ENCODE measurements at regions not wholly inside any gene's neighbourhood (a gene's known extent, or its start where the extent isn't known, plus 50 kb on each side); places are given as distances from the start of the nearest gene placed in this dataset.
"Not testable (repeated sequence)": the region's sequence is repeated elsewhere in the genome, so short reads cannot be mapped to it uniquely, and the experiment has no call there.

DNA sequence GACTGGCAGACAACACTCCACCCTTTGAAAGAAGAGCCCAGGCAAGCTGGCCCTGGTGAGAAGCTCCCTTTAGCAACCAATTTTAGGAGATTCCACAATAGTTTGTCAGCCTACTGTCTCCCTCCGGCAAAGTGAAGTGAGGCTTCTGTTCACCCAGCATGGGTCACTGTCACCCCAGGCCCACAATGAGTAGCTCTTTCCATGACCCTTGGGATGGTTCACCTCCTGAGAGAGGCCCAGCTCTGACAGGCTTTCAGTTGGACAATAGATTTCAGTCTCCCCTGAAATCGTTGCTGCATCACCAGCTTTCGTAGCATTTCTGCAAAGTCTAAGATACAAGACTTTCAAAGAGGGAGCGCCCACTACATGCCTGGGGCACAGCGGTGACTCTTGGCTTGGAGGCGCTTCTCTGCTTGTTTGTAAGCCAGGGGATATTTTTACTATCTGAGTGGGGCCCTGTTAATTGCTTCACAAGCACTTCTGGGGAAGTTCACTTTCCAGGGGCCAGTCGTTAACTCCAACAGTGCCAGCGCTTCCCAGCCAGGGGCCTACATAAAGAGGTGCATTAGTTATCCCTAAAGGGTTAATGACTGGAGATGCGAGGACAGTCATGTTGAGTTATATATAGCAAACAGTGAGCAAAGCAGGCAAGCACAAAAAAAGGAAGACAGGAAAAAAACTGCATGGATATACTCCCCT, 255.7 kb downstream of the BCL2L11 start:
- H3K4me3 ChIP-seq (ENCODE audit: low read depth, low read length); DNase-seq (ENCODE audit: low read depth): not testable (repeated sequence)

DNA sequence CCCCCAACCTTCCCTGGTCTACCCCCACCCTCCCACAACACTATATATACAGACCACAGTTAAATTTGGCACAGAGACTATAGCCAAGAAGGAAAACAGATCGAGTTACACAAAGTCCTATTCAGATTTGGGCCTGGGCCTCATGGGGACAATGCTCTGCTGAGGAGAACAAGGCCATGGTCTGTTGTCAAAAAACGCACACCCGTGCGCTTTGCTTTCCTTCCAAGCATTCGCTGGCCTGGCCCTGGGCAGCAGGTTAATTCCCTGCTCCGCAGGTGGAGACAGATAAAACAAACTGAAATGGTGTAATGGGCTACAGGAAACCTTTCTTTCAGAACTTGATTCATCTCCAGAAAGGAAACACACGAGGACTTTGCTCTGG, 256.2 kb downstream of the BCL2L11 start:
- DNase-seq (ENCODE audit: low read depth); H3K4me3 ChIP-seq (ENCODE audit: low read depth, low read length): not testable (repeated sequence)

DNA sequence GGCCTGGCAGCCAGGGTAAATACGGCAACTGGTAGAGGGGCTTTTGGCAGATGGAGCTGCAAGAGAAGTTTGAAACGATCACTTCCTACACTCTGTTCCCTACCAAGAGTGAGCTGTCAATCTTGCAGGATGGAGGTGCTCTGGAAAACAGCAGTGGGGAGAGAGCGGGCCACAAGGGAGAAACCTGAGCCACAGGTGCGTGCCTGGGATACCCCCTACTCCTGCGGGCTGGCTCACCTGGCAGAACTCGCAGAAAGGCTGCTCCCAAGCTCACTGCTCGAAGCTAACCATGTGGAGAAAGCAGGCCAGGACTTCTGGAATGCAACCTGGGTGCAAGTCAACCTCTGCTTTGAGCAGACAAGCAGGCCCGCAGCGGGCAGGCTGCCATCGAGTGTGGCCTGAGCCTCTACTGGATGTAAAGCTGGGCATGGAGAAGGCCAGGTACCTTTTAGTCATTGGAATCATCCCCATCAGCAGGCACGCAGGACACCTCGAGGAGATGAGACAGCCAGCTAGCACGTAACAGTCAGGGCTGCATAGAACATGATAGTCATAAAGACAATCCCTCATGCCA, 256.8 kb downstream of the BCL2L11 start:
- not testable (repeated sequence) for DNase-seq (ENCODE audit: low read depth); H3K4me3 ChIP-seq (ENCODE audit: low read depth, low read length)

DNA sequence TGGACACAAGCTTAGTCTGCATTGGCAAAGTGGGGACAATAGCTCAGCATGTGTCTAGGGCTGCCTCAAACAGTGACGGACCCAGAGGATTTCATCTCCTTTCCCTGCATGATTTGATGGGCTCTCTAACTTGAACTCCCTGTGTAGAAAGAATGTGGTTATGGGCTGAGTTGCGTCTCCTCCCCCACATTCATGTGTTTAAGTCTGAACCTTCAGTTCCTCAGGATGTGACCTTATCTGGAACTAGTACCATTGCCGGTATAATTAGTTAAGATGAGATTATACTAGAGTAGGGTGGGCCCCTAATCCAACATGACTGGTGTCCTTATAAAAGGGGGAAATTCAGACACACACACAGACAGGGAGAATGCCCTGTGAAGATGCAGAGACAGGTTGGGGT, 257.6 kb downstream of the BCL2L11 start:
- not testable (repeated sequence) for H3K4me3 ChIP-seq (ENCODE audit: low read depth, low read length); DNase-seq (ENCODE audit: low read depth)

- not testable (repeated sequence) for H3K4me3 ChIP-seq (ENCODE audit: low read depth, low read length); DNase-seq (ENCODE audit: low read depth)
These were observed 260.2 kb downstream of the BCL2L11 start for GRCh38 chr2:111380733-111381439.

DNA sequence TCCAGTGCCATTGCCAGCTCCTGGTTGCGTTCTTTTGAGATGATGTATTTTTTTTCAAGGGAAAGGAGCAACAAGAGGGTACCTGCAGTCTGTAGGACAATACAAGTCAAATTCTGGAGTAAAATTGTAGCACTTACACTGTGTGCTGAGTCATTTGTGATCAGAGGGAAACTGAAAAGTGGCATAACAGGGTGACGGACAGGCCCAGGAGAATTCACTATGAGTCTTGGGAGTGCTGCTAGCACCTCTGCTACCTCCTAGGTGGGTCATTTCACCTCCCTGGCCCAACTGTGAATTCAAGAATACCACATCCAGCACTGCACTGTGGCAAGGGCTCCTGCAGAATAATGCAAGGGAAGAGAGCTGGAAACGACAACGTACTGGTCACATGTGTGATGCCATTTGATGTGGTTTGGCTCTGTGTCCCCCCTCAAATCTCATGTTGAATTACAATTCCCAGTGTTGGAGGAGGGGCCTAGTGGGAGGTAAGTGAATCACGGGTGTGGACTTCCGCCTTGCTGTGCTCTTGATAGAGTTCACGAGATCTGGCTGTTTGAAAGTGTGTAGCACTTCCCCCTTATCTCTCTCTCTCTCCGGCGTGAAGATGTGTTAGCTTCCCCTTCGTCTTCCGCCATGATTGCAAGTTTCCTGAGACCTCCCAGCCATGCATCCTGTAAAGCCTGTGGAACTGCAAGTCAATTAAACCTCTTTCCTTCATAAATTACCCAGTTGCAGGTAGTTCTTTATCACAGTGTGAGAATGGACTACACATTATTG, 261.0 kb downstream of the BCL2L11 start:
- not testable (repeated sequence) for DNase-seq (ENCODE audit: low read depth)

DNA sequence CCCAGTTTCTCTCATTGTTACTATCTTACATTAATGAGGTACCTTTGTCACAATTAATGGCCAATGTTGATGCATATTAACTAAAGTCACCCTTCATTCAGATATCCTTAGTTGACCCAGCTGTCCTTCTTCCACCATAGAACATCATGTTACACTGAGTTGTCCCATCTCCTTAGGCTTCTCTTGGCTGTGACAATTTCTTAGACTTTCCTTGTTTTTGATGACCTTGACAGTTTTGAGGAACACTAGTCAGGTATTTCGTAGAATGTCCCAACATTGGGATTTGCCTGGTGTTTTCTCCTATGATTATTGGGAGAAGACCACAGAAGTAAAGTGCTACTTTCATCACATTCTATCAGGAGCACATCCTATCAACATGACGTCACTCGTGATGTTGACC, 261.8 kb downstream of the BCL2L11 start:
- not testable (repeated sequence) for DNase-seq (ENCODE audit: low read depth); H3K4me3 ChIP-seq (ENCODE audit: low read depth, low read length)

More for the DNA sequence above, 261.0 kb downstream of the BCL2L11 start:
- not testable (repeated sequence) for H3K4me3 ChIP-seq (ENCODE audit: low read depth, low read length)

GRCh38 chr2:111383311-111383710, 262.6 kb downstream of the BCL2L11 start:
- DNase-seq (ENCODE audit: low read depth); H3K4me3 ChIP-seq (ENCODE audit: low read depth, low read length): not testable (repeated sequence)

- not testable (repeated sequence) for H3K4me3 ChIP-seq (ENCODE audit: low read depth, low read length); DNase-seq (ENCODE audit: low read depth)
These were observed 264.7 kb downstream of the BCL2L11 start for GRCh38 chr2:111385226-111385957.

DNA sequence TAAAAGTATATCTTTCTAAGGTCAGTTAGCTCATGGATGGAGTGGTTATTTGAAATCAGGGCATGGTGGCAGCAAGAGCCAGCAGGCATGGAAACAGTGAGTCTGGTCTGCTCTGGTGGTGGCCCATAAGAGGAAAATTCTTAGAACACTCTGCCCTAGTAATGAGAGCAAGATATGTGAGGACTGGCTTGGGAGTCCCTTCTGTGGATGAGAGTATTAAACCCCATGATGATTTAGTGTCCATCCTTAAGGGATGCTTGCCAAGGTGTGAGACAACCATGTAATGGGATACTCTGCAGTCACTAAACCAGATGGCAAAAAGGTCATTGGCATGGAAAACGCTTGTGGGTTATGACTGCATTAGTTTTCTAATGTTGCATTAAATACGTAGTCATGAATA, 269.9 kb downstream of the BCL2L11 start:
- not testable (repeated sequence) for DNase-seq (ENCODE audit: low read depth); H3K4me3 ChIP-seq (ENCODE audit: low read depth, low read length)

DNA sequence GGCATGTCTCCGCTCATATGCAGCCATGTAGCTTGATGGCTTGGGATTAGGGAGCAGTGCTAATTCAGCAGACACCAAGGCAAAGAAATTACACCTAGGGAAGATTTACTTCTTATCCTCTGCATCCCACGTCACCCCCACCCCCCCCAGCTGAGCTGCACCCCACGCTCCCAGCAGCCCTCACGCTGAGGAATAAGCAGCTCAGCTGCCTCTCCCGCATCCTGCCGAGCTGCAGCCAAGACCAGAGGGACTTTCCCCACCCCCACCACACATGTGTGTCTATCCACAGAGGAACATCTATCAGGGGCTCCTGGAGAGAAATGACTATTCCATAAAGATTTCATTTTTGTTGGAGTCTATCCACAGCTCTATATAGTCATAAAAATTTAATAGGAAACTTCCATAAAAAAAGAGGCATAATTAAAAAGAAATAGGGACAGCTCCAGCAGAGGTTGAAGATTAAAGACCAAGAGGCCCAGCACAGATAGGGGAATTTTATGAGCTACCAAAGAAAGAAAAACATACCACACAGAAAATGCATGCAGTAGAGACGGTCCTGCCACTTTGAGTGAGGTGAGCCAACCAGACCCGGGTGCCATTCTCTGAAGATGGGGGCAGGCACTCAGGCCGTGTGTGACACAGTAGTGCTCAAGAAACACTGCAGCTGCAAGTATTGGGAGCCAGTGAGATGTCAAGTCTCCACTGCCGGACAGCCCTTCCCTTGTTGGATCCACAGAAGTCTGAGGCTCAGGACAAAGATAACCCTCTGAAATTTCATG, 274.8 kb downstream of the BCL2L11 start:
- H3K4me3 ChIP-seq (ENCODE audit: low read depth, low read length); DNase-seq (ENCODE audit: low read depth): not testable (repeated sequence)

DNA sequence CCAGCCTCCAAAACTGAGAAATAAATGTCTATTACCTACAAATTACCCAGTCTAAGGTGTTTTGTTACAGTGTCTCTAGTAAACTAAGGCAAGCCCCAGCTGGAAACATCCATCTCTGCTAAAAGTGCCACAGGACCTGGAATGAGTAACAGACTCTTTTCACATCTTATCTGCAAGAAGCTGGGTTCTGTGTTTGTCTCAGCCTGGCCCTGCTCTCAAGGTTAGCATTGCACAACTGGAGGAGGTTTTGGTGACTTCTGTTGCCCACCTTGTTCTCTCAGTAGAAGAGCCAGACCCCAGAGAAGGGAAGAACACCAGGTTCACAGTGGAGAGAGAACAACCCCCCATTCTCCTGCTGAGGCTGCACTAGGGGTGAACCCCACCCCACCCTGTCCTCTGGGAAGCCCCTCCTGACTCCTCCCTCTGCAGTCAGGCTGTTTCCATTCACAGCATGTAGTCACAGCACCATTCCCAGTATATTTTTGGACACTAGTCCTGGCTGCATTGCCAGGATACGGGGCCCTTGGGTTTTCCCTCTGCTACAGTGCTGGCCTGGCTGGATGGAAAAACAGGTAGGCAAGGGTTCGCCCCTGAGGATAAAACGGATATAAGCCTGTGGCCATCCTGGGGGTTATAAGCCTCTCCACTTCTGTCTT, 280.0 kb downstream of the BCL2L11 start:
- DNase-seq (ENCODE audit: low read depth); H3K4me3 ChIP-seq (ENCODE audit: low read depth, low read length): not testable (repeated sequence)

DNA sequence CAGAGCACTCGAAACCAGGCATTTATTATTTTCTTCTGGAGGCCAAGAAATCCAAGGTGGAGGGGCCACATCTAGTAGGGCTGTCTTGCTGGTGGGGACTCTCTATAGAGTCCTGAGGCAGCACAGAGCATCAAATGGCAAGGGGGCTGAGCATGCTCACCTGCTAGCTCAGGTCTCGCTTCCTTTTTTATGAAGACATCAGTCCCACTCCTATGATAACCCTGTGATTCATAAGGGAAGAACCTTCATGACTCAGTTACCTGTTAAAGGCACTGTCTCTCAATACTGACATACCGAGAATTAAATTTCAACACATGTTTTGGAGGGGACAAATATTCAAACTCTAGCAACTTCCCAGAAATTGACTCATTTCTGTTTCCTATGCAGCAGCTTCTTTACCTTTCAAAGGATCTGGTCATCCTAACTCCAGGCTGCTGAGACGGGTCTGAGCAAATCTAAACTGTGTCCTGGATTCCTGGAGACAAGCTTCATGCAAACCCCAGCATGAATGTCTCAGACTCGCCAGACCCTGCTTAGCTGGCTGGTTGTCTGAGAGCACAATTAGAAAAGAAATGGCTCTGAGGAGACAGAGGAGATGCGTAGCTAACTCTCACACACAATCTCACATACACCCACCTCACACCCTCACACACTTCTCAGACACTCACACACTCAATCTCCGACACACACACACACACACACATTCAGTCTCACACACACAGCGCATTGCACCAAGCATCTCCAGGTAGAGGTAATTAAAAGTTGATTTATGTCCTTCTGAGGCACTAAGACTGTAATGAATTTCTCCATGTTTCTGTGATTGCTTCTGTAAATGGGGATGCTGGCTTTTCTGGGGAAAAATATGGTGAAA, 280.8 kb downstream of the BCL2L11 start:
- H3K4me3 ChIP-seq (ENCODE audit: low read depth, low read length); DNase-seq (ENCODE audit: low read depth): not testable (repeated sequence)

GRCh38 chr2:111402450-111402849, 281.7 kb downstream of the BCL2L11 start:
- not testable (repeated sequence) for DNase-seq (ENCODE audit: low read depth); H3K4me3 ChIP-seq (ENCODE audit: low read depth, low read length)

DNA sequence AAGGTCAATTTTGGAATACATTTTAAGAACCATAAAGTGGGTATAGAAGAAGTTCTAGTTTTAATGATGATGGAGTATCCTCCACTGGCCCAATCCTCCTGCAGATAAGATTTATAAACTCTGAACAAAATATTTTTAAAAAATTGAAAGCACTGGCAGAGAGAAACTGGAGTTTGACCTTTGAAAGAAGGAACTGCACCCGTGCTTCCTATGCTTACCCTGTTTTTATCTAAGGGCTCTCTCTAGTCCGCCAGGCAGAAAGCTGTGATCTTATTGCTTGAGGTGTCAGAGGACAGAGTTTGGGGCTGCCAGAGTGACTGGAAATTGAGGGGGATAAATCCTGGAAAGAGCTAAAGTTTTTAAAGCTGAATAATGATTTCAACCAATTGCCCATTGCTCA, 282.6 kb downstream of the BCL2L11 start:
- not testable (repeated sequence) for DNase-seq (ENCODE audit: low read depth); H3K4me3 ChIP-seq (ENCODE audit: low read depth, low read length)

- DNase-seq (ENCODE audit: low read depth); H3K4me3 ChIP-seq (ENCODE audit: low read depth, low read length): not testable (repeated sequence)
These were observed 285.9 kb downstream of the BCL2L11 start for GRCh38 chr2:111406616-111407015.

Data from epithelial cell of proximal tubule (primary cell).